ENCODE measurements at regions not wholly inside any gene's neighbourhood (a gene's known extent, or its start where the extent isn't known, plus 50 kb on each side); places are given as distances from the start of the nearest gene placed in this dataset.

DNA sequence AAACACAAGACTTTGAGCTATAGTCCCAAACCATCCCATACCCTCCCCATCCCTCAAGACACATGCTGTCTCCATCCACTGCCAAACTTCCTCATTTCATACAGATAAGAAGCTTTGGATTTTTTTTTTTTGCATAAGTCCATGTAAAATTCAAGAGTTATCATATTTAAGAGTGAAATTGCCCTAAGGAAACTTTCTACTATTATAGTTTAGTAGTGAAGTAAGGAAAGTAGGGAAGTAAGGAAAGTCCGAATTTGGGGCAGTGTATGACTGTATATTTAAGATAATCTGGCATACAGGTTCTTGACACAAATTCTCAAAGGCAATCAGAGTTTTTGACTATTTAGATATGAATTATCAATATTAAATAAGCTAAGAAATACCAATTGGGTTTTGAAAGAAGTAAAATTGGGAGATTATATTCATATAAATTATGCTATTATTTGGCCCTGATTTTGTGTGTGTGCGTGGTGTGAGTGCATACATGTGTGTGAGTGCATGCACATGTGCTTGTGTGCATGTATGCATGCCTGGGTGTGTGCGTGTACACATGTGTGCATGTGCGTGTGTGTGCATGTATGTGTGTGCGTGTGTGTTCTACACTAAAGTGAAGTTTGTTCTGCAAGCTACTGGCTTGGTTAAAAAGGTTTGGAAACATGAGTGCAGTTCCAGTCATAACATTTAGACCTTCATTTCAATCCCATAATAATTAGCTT lies 83.6 kb upstream of the MBNL1 start:
- Histone ChIP-seq H3K27me3 (no peaks in the 10 kb centered on the region), H3K4me3 (no peak overlapping the region), H3K4me1 (peaks cover 0 to 3% (median 0%) of the 10 kb centered on the region in 3 donors), H3K9me3 (no peaks in the 10 kb centered on the region), H3K27ac (no peak overlapping the region), H3K36me3 (no peaks in the 10 kb centered on the region)
- WGBS, 2 donors, result 89 to 95% methylated on average over 5 of the region's 5 CpGs
- TF ChIP-seq POLR2A (IDR thresholded peaks at IDR 0.05), result no peak
- TF ChIP-seq, protein P1, sequence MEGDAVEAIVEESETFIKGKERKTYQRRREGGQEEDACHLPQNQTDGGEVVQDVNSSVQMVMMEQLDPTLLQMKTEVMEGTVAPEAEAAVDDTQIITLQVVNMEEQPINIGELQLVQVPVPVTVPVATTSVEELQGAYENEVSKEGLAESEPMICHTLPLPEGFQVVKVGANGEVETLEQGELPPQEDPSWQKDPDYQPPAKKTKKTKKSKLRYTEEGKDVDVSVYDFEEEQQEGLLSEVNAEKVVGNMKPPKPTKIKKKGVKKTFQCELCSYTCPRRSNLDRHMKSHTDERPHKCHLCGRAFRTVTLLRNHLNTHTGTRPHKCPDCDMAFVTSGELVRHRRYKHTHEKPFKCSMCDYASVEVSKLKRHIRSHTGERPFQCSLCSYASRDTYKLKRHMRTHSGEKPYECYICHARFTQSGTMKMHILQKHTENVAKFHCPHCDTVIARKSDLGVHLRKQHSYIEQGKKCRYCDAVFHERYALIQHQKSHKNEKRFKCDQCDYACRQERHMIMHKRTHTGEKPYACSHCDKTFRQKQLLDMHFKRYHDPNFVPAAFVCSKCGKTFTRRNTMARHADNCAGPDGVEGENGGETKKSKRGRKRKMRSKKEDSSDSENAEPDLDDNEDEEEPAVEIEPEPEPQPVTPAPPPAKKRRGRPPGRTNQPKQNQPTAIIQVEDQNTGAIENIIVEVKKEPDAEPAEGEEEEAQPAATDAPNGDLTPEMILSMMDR (IDR thresholded peaks at IDR 0.05), result no peak
- intact Hi-C loops (cut with DNase I), result no loop called here
- DNase-seq, result no peak

DNA sequence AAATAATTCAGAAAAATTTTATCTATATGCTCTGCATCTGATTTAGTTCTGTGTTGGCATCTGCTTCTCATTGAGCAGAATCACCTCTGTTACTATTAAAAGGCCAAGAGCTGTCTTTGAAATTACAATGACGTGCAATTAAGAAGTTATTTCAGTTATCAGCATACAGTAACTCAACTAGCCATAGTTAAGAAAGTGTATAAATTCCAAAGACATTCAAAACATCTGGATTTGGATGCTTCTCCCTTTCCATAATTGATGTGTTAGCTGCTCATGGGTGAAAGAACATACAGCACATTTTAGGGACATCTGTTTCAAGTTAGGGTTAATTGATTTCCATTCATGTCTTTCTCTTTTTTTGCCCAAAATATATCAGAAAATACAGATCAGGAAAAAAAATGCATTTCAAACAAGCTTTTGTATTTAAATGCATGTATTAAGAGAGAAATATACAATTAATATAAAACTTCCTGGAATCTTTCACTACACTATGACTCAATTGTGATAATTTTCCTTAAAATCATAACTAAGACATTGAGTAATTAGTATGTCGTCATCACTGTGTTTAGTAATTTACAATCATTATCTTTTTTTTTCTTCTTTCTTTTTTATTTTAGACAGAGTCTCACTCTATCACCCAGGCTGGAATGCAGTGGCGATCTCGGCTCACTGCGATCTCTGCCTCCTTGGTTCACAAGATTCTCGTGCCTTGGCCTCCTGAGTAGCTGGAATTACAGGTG lies 82.7 kb upstream of the MBNL1 start:
- no peak for DNase-seq

DNA sequence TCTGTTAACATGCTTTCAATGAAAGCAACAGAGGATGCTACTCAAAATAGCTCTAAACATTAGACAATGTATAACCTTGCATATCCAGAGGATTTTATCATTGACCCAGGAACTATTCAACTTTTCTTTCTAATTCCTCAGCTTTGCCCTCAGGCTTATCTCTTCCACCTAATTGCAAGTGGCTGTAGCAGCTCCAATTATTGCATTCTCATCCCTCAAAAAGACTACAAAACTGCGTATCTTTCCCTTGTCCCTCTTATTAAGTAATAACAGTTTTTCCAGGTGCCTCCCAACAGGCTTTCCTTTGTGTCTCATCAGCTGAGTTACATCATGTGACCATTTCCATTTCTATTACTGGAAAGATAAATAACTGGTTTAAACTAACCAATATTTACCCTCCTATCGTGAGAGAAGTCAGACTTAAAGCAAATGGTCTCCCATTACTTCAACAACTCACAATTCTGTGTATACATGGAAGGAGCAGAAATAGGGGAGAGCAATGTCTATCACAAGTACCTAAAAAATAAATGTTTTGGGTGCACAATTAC lies 78.0 kb upstream of the MBNL1 start:
- WGBS, 2 donors, result 67 to 68% methylated on average over 2 of the region's 2 CpGs
- DNase-seq, result no peak
- Histone ChIP-seq H3K27me3 (no peaks in the 10 kb centered on the region), H3K36me3 (no peaks in the 10 kb centered on the region), H3K27ac (no peak overlapping the region), H3K4me1 (peaks cover 0 to 6% (median 2%) of the 10 kb centered on the region in 3 donors), H3K4me3 (no peak overlapping the region), H3K9me3 (no peaks in the 10 kb centered on the region)
- intact Hi-C loops (cut with DNase I), result no loop called here
- TF ChIP-seq POLR2A (IDR thresholded peaks at IDR 0.05), result no peak
- TF ChIP-seq, protein P1 (IDR thresholded peaks at IDR 0.05), result no peak

More for the DNA sequence above, 82.7 kb upstream of the MBNL1 start:
- no peak overlapping the region for H3K27ac ChIP-seq
- WGBS, 2 donors, result 74 to 77% methylated on average over 6 of the region's 6 CpGs
- H3K9me3 ChIP-seq, result no peaks in the 10 kb centered on the region
- peaks cover 0 to 3% (median 0%) of the 10 kb centered on the region in 3 donors for H3K4me1 ChIP-seq
- intact Hi-C loops (cut with DNase I), result no loop called here
- no peaks in the 10 kb centered on the region for H3K36me3 ChIP-seq
- TF ChIP-seq POLR2A (IDR thresholded peaks at IDR 0.05), result no peak
- TF ChIP-seq, protein P1 (IDR thresholded peaks at IDR 0.05), result no peak
- no peak overlapping the region for H3K4me3 ChIP-seq
- H3K27me3 ChIP-seq, result no peaks in the 10 kb centered on the region

DNA sequence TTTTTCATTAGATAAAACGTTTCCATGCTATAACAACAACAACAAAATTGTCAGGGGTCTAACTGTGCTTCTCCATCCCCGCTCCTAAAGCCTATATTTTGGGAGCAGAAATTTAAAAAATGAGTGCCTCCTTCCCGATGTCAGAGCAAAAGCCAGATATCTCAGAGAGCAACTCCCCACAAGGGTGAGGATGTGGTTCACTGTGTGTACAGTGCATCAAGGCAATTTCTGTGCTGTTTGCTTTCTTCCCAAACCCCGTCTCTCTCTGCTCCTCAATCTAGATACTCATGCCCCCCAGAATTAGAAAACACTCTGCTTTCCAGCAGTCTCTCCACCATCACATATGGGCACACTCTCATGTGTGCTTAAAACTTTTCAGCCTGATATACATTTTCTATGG lies 76.7 kb upstream of the MBNL1 start:
- DNase-seq, result no peak
- Histone ChIP-seq H3K27me3 (no peaks in the 10 kb centered on the region), H3K4me3 (no peak overlapping the region), H3K4me1 (peaks cover 0 to 6% (median 0%) of the 10 kb centered on the region in 3 donors), H3K27ac (no peak overlapping the region), H3K36me3 (no peaks in the 10 kb centered on the region), H3K9me3 (no peaks in the 10 kb centered on the region)
- intact Hi-C loops (cut with DNase I), result no loop called here
- WGBS, 2 donors, result 75 to 79% methylated on average over 4 of the region's 4 CpGs
- no peak for TF ChIP-seq POLR2A (IDR thresholded peaks at IDR 0.05)
- TF ChIP-seq, protein P1 (IDR thresholded peaks at IDR 0.05), result no peak

Data from esophagus squamous epithelium (tissue), 5 donors.